SK-N-SH (cell line): ENCODE measurements at regions not wholly inside any gene's neighbourhood (a gene's known extent, or its start where the extent isn't known, plus 50 kb on each side); places are given as distances from the start of the nearest gene placed in this dataset.

Source experiments
- EZH2phosphoT487 ChIP-seq: fragments of 200-600 bp; sonication (generic); IDR thresholded peaks from 2 replicates; pipeline ENCODE4 v1.6.1; 2017; ENCODE audit warnings: low read depth, mixed run types, mild to moderate bottlenecking, antibody characterized with exemption, moderate library complexity, borderline replicate concordance
- FOSL2 ChIP-seq: IDR thresholded peaks from 2 replicates; pipeline ENCODE4 v1.4.0; 2012; ENCODE audit warnings: low read depth, mild to moderate bottlenecking, moderate library complexity, borderline replicate concordance
- GATA2 ChIP-seq: sonication (generic); formaldehyde crosslinking; IDR thresholded peaks from 2 replicates; pipeline ENCODE4 v1.5.0; 2020; ENCODE audit warnings: mild to moderate bottlenecking, missing genetic modification reagents
- POLR2AphosphoS5 ChIP-seq: IDR thresholded peaks from 2 replicates; pipeline ENCODE4 v1.6.1; 2012; ENCODE audit warnings: low read depth, low read length
- REST ChIP-seq: IDR thresholded peaks from 2 replicates; pipeline ENCODE4 v1.6.1; 2012; ENCODE audit warnings: mild to moderate bottlenecking, low read depth, low read length, moderate library complexity
- RXRA ChIP-seq: IDR thresholded peaks from 2 replicates; pipeline ENCODE4 v1.4.0; 2012; ENCODE audit warnings: low read depth, mild to moderate bottlenecking, borderline replicate concordance
- YY1 ChIP-seq: IDR thresholded peaks from 2 replicates; pipeline ENCODE4 v1.4.0; 2012; ENCODE audit warnings: low read depth, mild to moderate bottlenecking
- TF ChIP-seq, protein P1 (sequence below): fragments of 200-600 bp; sonication (generic); IDR thresholded peaks from 2 replicates; pipeline ENCODE4 v1.6.1; 2017; ENCODE audit warnings: antibody characterized with exemption, mild to moderate bottlenecking, moderate library complexity
- TF ChIP-seq, protein P2 (sequence below): IDR thresholded peaks from 2 replicates; pipeline ENCODE4 v1.4.0; 2012; ENCODE audit warnings: low read depth

- TF ChIP-seq, protein P1, sequence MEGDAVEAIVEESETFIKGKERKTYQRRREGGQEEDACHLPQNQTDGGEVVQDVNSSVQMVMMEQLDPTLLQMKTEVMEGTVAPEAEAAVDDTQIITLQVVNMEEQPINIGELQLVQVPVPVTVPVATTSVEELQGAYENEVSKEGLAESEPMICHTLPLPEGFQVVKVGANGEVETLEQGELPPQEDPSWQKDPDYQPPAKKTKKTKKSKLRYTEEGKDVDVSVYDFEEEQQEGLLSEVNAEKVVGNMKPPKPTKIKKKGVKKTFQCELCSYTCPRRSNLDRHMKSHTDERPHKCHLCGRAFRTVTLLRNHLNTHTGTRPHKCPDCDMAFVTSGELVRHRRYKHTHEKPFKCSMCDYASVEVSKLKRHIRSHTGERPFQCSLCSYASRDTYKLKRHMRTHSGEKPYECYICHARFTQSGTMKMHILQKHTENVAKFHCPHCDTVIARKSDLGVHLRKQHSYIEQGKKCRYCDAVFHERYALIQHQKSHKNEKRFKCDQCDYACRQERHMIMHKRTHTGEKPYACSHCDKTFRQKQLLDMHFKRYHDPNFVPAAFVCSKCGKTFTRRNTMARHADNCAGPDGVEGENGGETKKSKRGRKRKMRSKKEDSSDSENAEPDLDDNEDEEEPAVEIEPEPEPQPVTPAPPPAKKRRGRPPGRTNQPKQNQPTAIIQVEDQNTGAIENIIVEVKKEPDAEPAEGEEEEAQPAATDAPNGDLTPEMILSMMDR: no peak
- no peak for TF ChIP-seq POLR2AphosphoS5
- no peak for TF ChIP-seq GATA2 (CRISPR knock-in tag)
- TF ChIP-seq EZH2phosphoT487: no peak
- no peak for TF ChIP-seq FOSL2
- TF ChIP-seq REST: no peak
- no peak for TF ChIP-seq RXRA
- no peak for TF ChIP-seq YY1
- TF ChIP-seq, protein P2, sequence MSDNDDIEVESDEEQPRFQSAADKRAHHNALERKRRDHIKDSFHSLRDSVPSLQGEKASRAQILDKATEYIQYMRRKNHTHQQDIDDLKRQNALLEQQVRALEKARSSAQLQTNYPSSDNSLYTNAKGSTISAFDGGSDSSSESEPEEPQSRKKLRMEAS: no peak
Measured at GRCh38 chr7:86947929-86948328, 111.5 kb downstream of the ELAPOR2 start.
